ENCODE measurements at regions not wholly inside any gene's neighbourhood (a gene's known extent, or its start where the extent isn't known, plus 50 kb on each side); places are given as distances from the start of the nearest gene placed in this dataset.

GRCh38 chr5:174428895-174429294 is 295.5 kb upstream of the MSX2 start:
- Histone ChIP-seq H3K9me3 (ENCODE audit: control insufficient read depth in 1 of 2, insufficient read depth in 1 of 2, low read depth in 1 of 2, low read length in 2 of 2) (no peaks in the 10 kb centered on the region), H3K4me2 (ENCODE audit: low read length) (no peak overlapping the region), H3K27ac (ENCODE audit: low read depth, low read length) (no peak overlapping the region), H3K4me3 (replicated peaks in 1 of 2; ENCODE audit: low read depth in 1 of 2, low read length in 2 of 2) (no peak overlapping the region), H3K36me3 (ENCODE audit: control insufficient read depth in 1 of 2, insufficient read depth in 2 of 2, low read length in 2 of 2) (no peaks in the 10 kb centered on the region), H3K79me2 (ENCODE audit: insufficient read depth, low read length) (no peaks in the 10 kb centered on the region), H3K9ac (ENCODE audit: low read length) (no peak overlapping the region), H3K9me2 (ENCODE audit: insufficient read depth) (no peaks in the 10 kb centered on the region), H4K20me1 (ENCODE audit: insufficient read depth) (no peaks in the 10 kb centered on the region), H3K27me3 (ENCODE audit: insufficient read depth, low read length) (no peaks in the 10 kb centered on the region; the same call in 1 of the 2 replicates), H2AFZ (ENCODE audit: low read depth, low read length, poor library complexity, severe bottlenecking) (no peak overlapping the region), H3K4me1 (ENCODE audit: control insufficient read depth in 1 of 2, insufficient read depth in 2 of 2, low read length in 2 of 2) (peaks cover 11 to 17% of the 10 kb centered on the region in 2 experiments)
- DNase-seq (ENCODE audit: low read depth, low spot score) (no peak), ATAC-seq (no peak)
- ChIA-PET RAD21 (ENCODE audit: low non-redundant PET in 1 of 2, low total read pairs in 2 of 2, uncharacterized antibody in 2 of 2, unreplicated experiment in 2 of 2) (no interaction called here), POLR2A (no interaction called here), CTCF (interaction anchor here (1.1 to 1.2 kb wide), 2 partner anchors 9 to 10 kb away, joined by 3 to 4 read pairs; no protein-coding TSS in a partner anchor)
- intact Hi-C loops (cut with micrococcal nuclease), result loop anchor here (5.0 to 10.0 kb wide), 2 partner anchors 96 to 153 kb away; no protein-coding TSS in a partner anchor
- BruUV-seq (replicated peaks), result no TSS peak
- TF ChIP-seq EGR1 (IDR thresholded peaks at IDR 0.05; ENCODE audit: low read depth) (no peak), CBX3 (IDR thresholded peaks at IDR 0.05; ENCODE audit: low read depth) (no peak), SRF (IDR thresholded peaks at IDR 0.05; ENCODE audit: low read depth) (no peak), ZFX (IDR thresholded peaks at IDR 0.05) (no peak), RAD21 (IDR thresholded peaks at IDR 0.05; ENCODE audit: low read depth) (no peak), EZH2phosphoT487 (IDR thresholded peaks at IDR 0.05; ENCODE audit: borderline replicate concordance) (no peak), REST (IDR thresholded peaks at IDR 0.05; ENCODE audit: low read depth) (no peak), CTCF (IDR thresholded peaks at IDR 0.05 in 2 of 3, conservative IDR thresholded peaks at IDR 0.05 in 1 of 3; ENCODE audit: borderline replicate concordance in 1 of 3, insufficient read depth in 1 of 3, low read depth in 2 of 3, low read length in 2 of 3) (no peak), ZNF274 (IDR thresholded peaks at IDR 0.05; ENCODE audit: low read depth, low read length) (no peak)

Measured in HCT116 (cell line).